NCI-H1417 treated with DMSO at 0.1 percent for 48 hours (cell line): ENCODE measurements at regions not wholly inside any gene's neighbourhood (a gene's known extent, or its start where the extent isn't known, plus 50 kb on each side); places are given as distances from the start of the nearest gene placed in this dataset.

Experiments
- DNase-seq: peaks from one replicate; lab custom pipeline; 2025; lab: John Stamatoyannopoulos, UW

GRCh38 chr2:220980966-220981675, 591.0 kb downstream of the EPHA4 start:
- DNase-seq = no peak

GRCh38 chr2:220981926-220982325, 590.2 kb downstream of the EPHA4 start:
- DNase-seq = no peak

DNA sequence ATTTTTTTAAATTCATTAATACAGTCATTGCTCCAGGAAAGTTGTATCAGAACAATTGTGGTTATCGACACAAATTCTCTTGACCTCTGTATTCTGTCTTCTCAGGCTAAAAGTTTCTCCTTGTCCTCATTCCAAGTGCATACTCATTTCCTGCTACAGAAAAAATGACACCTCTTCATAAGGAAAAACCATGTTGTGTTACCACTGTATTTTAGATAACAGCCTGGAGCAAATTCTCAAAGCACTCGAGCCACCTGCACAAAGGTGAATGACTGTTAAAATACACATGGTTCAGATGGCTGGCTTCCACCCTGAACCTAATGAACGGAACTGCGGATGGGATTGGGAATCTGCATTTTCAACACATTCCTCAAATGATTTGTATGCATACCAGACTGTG, 586.5 kb downstream of the EPHA4 start:
- DNase-seq = no peak

DNA sequence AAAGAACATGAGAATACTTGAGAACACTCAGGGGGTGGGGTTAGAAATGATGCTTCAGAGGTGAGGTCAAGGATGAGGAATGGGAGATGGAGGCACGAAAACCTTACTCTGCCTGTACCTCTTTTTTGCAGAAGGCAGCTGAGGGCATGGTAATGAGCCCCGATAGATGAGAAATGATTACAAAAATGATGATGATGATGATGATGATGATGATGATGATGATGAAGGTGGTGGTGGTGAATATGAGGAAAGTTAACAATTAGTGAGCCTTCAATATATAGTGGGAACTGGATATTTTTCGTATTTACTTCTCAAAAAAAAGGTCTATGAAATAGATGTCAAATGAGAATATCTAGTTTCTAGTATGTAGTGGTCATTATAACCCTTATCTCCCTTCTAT, 584.3 kb downstream of the EPHA4 start:
- no peak for DNase-seq

GRCh38 chr2:220991972-220992371, 580.1 kb downstream of the EPHA4 start:
- DNase-seq = no peak

- no peak for DNase-seq
Observed at GRCh38 chr2:220994846-220995245, 577.3 kb downstream of the EPHA4 start.

- no peak for DNase-seq
Observed at GRCh38 chr2:220995581-220995980, 576.5 kb downstream of the EPHA4 start.

DNA sequence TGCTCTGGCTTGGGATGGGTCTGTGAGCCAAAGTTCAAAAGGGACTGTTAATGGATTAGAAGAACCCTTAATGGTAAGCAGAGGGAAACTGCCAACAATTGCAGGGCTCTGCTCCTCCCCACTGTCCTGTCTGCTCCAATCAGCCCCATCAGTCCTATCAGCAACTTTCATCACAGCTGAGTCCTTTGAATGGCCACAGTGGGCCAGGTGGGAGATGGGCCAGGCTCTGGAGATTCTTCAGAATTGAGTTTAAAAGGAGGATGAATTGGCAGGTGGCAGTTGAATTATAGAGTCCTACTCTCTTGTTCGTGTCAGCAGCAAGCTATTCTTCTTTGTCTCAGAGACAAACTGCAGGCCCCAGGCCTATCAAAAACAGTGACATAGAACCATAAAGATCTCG, 573.9 kb downstream of the EPHA4 start:
- DNase-seq = no peak

GRCh38 chr2:220999356-220999755, 572.7 kb downstream of the EPHA4 start:
- DNase-seq = no peak

- no peak for DNase-seq
Observed at GRCh38 chr2:221001381-221001801, 570.7 kb downstream of the EPHA4 start.

DNA sequence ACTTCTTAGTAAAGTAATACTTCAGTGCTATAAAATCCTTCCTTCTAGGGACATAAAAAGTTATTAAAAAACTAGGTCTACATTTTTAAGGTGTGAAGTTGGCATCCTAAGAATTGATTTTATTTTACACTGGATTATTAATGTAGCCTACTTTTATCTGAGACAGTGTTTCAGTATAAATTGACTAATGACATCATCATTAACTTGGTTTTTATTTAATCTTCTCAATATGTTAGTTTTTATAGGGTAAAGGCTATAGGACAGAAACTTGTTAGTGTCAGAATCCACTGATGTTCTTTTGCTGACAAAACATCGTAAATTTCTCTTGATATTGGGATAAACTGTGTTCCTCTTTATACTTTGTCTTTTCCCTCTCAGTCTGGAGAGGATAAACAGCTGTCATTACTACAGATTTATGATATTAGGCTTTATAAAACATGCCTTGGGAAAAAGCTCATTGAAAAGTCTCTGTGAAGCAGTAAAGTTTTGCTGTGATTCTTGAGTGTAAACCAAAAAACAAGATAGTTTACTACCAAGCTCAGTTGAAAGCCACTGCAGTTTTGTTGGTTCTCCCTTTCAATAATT, 569.9 kb downstream of the EPHA4 start:
- DNase-seq = no peak

DNA sequence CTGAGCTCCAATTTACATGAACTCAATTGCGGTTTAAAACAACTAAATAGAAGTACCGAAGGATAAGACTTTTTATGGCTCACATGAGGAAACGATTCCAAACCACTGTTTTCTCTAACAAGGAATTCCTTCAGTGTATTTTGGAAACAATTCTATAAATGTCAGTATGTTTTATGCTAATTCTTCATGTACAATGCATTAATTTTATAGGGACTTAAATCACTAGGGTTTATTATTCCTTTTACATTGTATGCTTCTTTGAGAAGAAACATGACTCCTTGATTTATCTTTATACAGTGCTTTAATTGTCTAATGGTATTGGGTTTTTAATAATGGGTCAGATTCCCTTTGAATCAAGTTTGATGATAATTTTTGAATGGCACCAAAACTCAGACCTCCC, 566.8 kb downstream of the EPHA4 start:
- no peak for DNase-seq

DNA sequence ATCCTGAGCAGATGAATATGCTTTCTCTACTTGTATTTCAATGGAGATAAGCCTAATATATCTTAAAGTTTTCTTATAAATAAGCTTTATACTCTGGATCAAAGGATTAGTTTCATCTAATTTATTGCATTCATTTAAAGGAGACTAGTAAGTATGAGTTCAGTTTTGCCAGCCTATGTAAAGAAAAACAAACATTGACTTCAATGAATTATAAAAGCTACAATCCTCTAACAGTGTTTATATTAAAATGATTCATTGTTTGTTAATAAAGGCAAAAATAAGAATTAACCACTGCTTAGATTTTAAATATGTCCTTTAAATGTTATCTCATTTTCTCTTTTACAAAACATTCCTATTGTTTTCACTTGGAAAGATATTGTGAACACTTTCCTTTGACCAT, 566.0 kb downstream of the EPHA4 start:
- no peak for DNase-seq

DNA sequence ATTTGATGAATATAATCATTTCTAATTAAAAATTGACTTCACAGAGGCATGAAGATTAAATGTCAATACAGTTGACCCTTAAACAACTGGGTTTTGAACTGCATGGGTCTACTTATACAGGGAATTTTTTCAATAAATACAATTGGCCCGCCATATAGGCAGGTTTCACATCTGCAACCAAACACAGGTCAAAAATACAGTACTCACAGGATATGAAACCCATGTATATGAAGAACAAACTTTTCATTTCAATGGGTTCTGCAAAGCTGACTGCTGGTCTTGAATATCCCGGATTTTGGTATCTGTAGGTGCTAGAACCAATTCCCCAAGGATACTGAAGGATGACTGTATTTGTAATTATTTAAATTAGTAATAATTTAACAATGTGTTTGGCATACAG, 555.6 kb downstream of the EPHA4 start:
- no peak for DNase-seq

- DNase-seq = no peak
Observed at GRCh38 chr2:221018262-221018661, 553.8 kb downstream of the EPHA4 start.

DNA sequence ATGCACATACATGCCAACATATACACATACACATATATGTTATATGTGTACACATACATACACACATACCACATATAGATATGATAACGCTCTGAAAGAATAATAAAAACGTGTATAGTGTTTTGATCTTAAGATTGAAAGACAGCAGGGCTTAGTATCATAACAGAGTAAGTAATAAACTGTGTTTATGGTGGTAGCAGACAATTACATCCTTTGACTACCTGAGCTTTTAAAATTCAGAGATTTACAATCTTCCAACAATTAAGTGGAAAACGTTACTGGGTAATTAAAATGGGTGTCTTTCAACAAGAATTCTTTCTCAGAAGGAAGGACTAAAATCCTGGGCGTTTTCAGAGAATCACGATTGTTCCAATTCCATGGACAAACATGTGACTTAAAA, 552.4 kb downstream of the EPHA4 start:
- DNase-seq = no peak

GRCh38 chr2:221022554-221022953, 549.5 kb downstream of the EPHA4 start:
- DNase-seq = no peak

DNA sequence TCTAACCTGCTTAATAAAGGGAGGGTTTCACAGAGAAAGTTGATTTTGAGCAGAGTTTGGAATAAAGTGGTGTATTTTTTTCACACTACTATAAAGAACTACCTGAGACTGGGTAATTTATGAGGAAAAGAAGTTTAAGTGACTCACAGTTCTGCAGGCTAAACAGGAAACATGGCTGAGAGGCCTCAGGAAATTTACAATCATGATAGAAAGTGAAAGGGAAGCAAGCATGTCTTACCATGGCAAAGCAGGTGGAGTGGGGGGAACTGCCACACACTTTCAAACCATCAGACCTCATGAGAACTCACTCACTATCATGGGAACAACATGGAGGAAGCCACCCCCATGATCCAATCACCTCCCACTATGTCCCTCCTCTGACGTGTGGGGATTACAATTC, 546.7 kb downstream of the EPHA4 start:
- DNase-seq = no peak

GRCh38 chr2:221034026-221034701, 537.9 kb downstream of the EPHA4 start:
- DNase-seq = no peak

DNA sequence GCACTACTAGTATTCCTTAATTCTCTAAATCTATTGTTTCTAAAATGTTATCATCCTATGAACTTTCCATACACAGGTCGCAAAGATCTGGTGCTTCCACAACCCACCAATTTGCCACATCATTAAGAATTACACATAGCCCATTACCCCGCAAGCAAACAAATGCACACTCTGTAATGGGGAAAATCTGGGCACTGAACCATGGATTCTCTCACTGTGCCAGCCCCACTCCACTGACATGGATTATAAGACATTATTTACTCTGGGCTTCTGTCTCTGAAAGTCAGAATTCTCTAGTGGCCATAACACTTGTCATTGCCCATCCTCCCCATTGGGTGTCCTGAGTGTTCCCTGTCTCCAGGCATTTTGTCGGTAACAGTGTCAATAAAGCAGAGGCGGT, 537.1 kb downstream of the EPHA4 start:
- no peak for DNase-seq

DNA sequence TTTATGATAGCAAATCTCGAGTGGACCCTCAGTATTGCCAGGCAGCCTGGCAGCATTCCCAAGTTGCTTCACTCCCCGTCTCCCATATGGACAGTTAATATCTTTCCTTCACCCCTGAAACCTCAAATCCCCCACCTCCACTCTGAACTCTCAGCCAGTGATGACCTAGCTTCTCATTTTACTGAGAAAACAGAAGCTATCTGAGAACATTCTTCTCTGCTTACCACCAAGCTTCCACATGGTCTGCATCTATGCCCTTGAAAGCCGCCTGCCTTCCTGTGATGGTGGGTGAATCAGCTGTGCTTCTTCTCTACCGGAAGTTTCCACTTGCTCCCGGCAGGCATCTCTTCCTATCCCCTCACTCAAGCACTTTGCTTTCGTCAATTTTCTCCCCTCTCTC, 529.2 kb downstream of the EPHA4 start:
- DNase-seq = no peak

GRCh38 chr2:221044781-221045180, 527.3 kb downstream of the EPHA4 start:
- no peak for DNase-seq

DNA sequence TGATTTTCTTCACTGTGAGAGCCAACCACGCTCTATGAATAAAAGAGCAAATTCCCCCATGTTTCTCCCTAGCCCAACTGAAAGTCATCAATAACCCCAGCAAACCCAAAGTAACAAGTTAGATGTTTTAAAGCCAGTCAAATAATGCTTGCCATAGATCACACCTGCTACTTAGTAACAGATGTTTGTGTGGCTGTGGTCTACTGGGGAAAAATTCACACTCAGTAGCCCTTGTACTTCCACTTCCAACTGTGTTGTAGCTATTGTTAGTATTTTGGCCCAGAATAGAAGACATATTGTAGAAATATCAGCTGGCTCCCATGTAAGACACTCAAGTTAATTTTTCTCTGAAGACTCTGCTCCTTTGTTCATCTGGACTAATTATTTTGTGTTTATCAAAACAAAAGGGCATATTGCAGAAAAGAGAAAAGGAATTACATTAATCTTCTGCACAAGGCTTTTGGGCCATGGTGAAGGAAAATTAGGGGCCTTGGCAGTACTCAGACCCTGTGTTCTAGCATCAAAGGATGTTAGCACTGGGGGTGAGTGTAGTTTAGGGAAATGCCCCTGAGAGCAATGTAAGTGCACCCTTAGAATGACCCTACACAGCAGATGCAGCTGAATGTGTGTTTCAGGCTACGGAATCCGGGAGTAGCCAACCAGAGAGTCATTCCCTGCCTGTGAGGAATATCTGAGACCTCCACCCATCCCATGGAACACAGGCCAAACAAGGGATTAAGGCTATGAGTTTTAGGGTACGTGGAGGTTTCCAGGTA, 521.9 kb downstream of the EPHA4 start:
- no peak for DNase-seq
